Erythroblast (primary cell): ENCODE measurements at regions not wholly inside any gene's neighbourhood (a gene's known extent, or its start where the extent isn't known, plus 50 kb on each side); places are given as distances from the start of the nearest gene placed in this dataset.
"Not testable (repeated sequence)": the region's sequence is repeated elsewhere in the genome, so short reads cannot be mapped to it uniquely, and the experiment has no call there.

Source experiments
- DNase-seq, 2 experiments: peaks; one replicate each; lab custom pipeline; 2025; lab: John Stamatoyannopoulos, UW
- GATA1 ChIP-seq: IDR thresholded peaks from 2 replicates; pipeline ENCODE4 v1.6.1; 2011; ENCODE audit warnings: low read depth, mild to moderate bottlenecking, control low read depth, low read length, moderate library complexity
- POLR2A ChIP-seq: IDR thresholded peaks from 2 replicates; pipeline ENCODE4 v1.6.1; 2011; ENCODE audit warnings: mild to moderate bottlenecking, low read length

- DNase-seq = peak in 1 of 2 experiments; percentile 2
- TF ChIP-seq POLR2A = no peak
- TF ChIP-seq GATA1 = no peak
Observed at GRCh38 chr12:72133497-72134055, 138.6 kb upstream of the TRHDE start.

GRCh38 chr12:72134246-72135020, 137.7 kb upstream of the TRHDE start:
- DNase-seq = no peak
- TF ChIP-seq POLR2A (no peak), GATA1 (no peak)

- TF ChIP-seq POLR2A (no peak), GATA1 (no peak)
Observed at GRCh38 chr12:72135021-72135301, 137.2 kb upstream of the TRHDE start.

GRCh38 chr12:72136792-72137191, 135.4 kb upstream of the TRHDE start:
- DNase-seq = no peak
- TF ChIP-seq POLR2A (no peak), GATA1 (no peak)

More at GRCh38 chr12:72135021-72135301, 137.2 kb upstream of the TRHDE start:
- no peak for DNase-seq

GRCh38 chr12:72139411-72139810, 132.8 kb upstream of the TRHDE start:
- no peak for DNase-seq
- no peak for TF ChIP-seq GATA1
- no peak for TF ChIP-seq POLR2A

- peak; percentile 8 to 13 for DNase-seq
- TF ChIP-seq GATA1 (no peak), POLR2A (no peak)
Observed at GRCh38 chr12:72141381-72141780, 130.8 kb upstream of the TRHDE start.

- no peak for DNase-seq
- TF ChIP-seq GATA1 (no peak), POLR2A (no peak)
Observed at GRCh38 chr12:72144553-72144952, 127.6 kb upstream of the TRHDE start.

- no peak for DNase-seq
- TF ChIP-seq POLR2A = no peak
- TF ChIP-seq GATA1 = no peak
Observed at GRCh38 chr12:72146495-72146894, 125.7 kb upstream of the TRHDE start.

GRCh38 chr12:72148709-72149108, 123.5 kb upstream of the TRHDE start:
- DNase-seq = no peak
- TF ChIP-seq GATA1 (no peak), POLR2A (no peak)

- TF ChIP-seq GATA1 = no peak
- no peak for TF ChIP-seq POLR2A
- no peak for DNase-seq
Observed at GRCh38 chr12:72162875-72163274, 109.3 kb upstream of the TRHDE start.

- no peak for TF ChIP-seq POLR2A
- no peak for TF ChIP-seq GATA1
- DNase-seq = no peak
Observed at GRCh38 chr12:72168851-72169250, 103.3 kb upstream of the TRHDE start.

- no peak for TF ChIP-seq GATA1
- TF ChIP-seq POLR2A = no peak
- DNase-seq = no peak
Observed at GRCh38 chr12:72173974-72174373, 98.2 kb upstream of the TRHDE start.

- no peak for DNase-seq
- TF ChIP-seq POLR2A (no peak), GATA1 (no peak)
Observed at GRCh38 chr12:72178244-72178643, 93.9 kb upstream of the TRHDE start.

GRCh38 chr12:72178871-72179270, 93.3 kb upstream of the TRHDE start:
- DNase-seq = no peak
- no peak for TF ChIP-seq POLR2A
- no peak for TF ChIP-seq GATA1

GRCh38 chr12:72179841-72180240, 92.3 kb upstream of the TRHDE start:
- DNase-seq = no peak
- TF ChIP-seq POLR2A (no peak), GATA1 (no peak)

- DNase-seq = not testable (repeated sequence)
Observed at GRCh38 chr12:72184971-72185533, 87.1 kb upstream of the TRHDE start.
